Body of pancreas (tissue), 4 donors: ENCODE measurements at regions not wholly inside any gene's neighbourhood (a gene's known extent, or its start where the extent isn't known, plus 50 kb on each side); places are given as distances from the start of the nearest gene placed in this dataset.

Source experiments
- CTCF ChIP-seq, 7 experiments: fragments of 450-650 bp in 4 of 7; fragments of 200-600 bp in 3 of 7; sonication (generic) in 3 of 7; IDR thresholded peaks; one replicate each; pipeline ENCODE4 v1.5.1; 2016 to 2019; ENCODE audit warnings: antibody characterized with exemption in 7 of 7
- POLR2A ChIP-seq, 3 donors: fragments of 450-650 bp; IDR thresholded peaks; one replicate each; pipeline ENCODE4 v1.6.1; 2016; ENCODE audit warnings: antibody characterized with exemption in 3 of 3, mild to moderate bottlenecking in 2 of 3

GRCh38 chr11:36877149-36877548 is 279.1 kb upstream of the RAG2 start:
- TF ChIP-seq CTCF (IDR thresholded peaks at IDR 0.05) (no peak), POLR2A (IDR thresholded peaks at IDR 0.05) (no peak)
